HAP-1 (cell line): ENCODE measurements at regions not wholly inside any gene's neighbourhood (a gene's known extent, or its start where the extent isn't known, plus 50 kb on each side); places are given as distances from the start of the nearest gene placed in this dataset.
"Not testable (repeated sequence)": the region's sequence is repeated elsewhere in the genome, so short reads cannot be mapped to it uniquely, and the experiment has no call there.

Experiments
- DNase-seq, 2 experiments: peaks; one replicate each; pipeline ENCODE4 v3.0.0-alpha.2; 2016 to 2020; ENCODE audit warnings: low spot score in 2 of 2
- H3K27me3 ChIP-seq: fragments of 250-450 bp; sonication (Bioruptor Pico); 2 replicates; pipeline ENCODE4 v1.5.1; 2020; ENCODE audit warnings: low read depth, mild to moderate bottlenecking, moderate library complexity
- H3K36me3 ChIP-seq: fragments of 250-450 bp; sonication (Bioruptor Pico); replicated peaks from 2 replicates; pipeline ENCODE4 v1.5.1; 2020; ENCODE audit warnings: mild to moderate bottlenecking
- H3K4me1 ChIP-seq: fragments of 250-450 bp; sonication (Bioruptor Pico); 2 replicates; pipeline ENCODE4 v1.5.1; 2020; ENCODE audit warnings: mild to moderate bottlenecking
- H3K4me3 ChIP-seq: fragments of 250-450 bp; sonication (Bioruptor Pico); 2 replicates; pipeline ENCODE4 v1.5.1; 2020; ENCODE audit warnings: mild to moderate bottlenecking, moderate library complexity
- H3K9me3 ChIP-seq: fragments of 250-450 bp; sonication (Bioruptor Pico); 2 replicates; pipeline ENCODE4 v1.5.1; 2020; ENCODE audit warnings: mild to moderate bottlenecking, moderate library complexity
- in situ Hi-C: fragments of 300-500 bp; cut with MboI; formaldehyde crosslinking; loops from 3 replicates; pipeline ENCODE4 v1.14.3; 2020; ENCODE audit warnings: low sequenced_read_pairs, inconsistent platforms, mixed read lengths

GRCh38 chr2:129404000-129404685 lies 575.3 kb upstream of the RAB6C start:
- Histone ChIP-seq H3K27me3 (no peaks in the 10 kb centered on the region), H3K4me3 (no peak overlapping the region), H3K9me3 (no peaks in the 10 kb centered on the region), H3K36me3 (no peaks in the 10 kb centered on the region), H3K4me1 (no peaks in the 10 kb centered on the region)
- in situ Hi-C loops = no loop called here
- DNase-seq = no peak

GRCh38 chr2:129408570-129408969 lies 570.9 kb upstream of the RAB6C start:
- H3K4me1 ChIP-seq = no peaks in the 10 kb centered on the region
- no peak overlapping the region for H3K4me3 ChIP-seq
- no peak for DNase-seq
- H3K36me3 ChIP-seq = no peaks in the 10 kb centered on the region
- H3K27me3 ChIP-seq = no peaks in the 10 kb centered on the region
- H3K9me3 ChIP-seq = no peaks in the 10 kb centered on the region
- in situ Hi-C loops = no loop called here

- H3K4me1 ChIP-seq, H3K27me3 ChIP-seq, H3K36me3 ChIP-seq, H3K9me3 ChIP-seq, H3K4me3 ChIP-seq, DNase-seq, in situ Hi-C loops: not testable (repeated sequence)
Measured at GRCh38 chr2:129417041-129417440, 562.4 kb upstream of the RAB6C start.

- in situ Hi-C loops = no loop called here
- no peaks in the 10 kb centered on the region for H3K4me1 ChIP-seq
- H3K36me3 ChIP-seq = no peaks in the 10 kb centered on the region
- H3K4me3 ChIP-seq = no peak overlapping the region
- no peaks in the 10 kb centered on the region for H3K27me3 ChIP-seq
- no peak for DNase-seq
- no peaks in the 10 kb centered on the region for H3K9me3 ChIP-seq
Measured at GRCh38 chr2:129422028-129422427, 557.4 kb upstream of the RAB6C start.

GRCh38 chr2:129428086-129428660 lies 551.3 kb upstream of the RAB6C start:
- no peak for DNase-seq
- Histone ChIP-seq H3K9me3 (no peaks in the 10 kb centered on the region), H3K27me3 (no peaks in the 10 kb centered on the region), H3K36me3 (no peaks in the 10 kb centered on the region), H3K4me3 (no peak overlapping the region), H3K4me1 (no peaks in the 10 kb centered on the region)
- in situ Hi-C loops = no loop called here

GRCh38 chr2:129430911-129431310 lies 548.6 kb upstream of the RAB6C start:
- no peaks in the 10 kb centered on the region for H3K4me1 ChIP-seq
- in situ Hi-C loops = no loop called here
- H3K9me3 ChIP-seq = no peaks in the 10 kb centered on the region
- H3K4me3 ChIP-seq = no peak overlapping the region
- H3K36me3 ChIP-seq = no peaks in the 10 kb centered on the region
- DNase-seq = no peak
- no peaks in the 10 kb centered on the region for H3K27me3 ChIP-seq

GRCh38 chr2:129431881-129432280 lies 547.6 kb upstream of the RAB6C start:
- no peaks in the 10 kb centered on the region for H3K27me3 ChIP-seq
- no peaks in the 10 kb centered on the region for H3K36me3 ChIP-seq
- in situ Hi-C loops = no loop called here
- H3K4me1 ChIP-seq = no peaks in the 10 kb centered on the region
- no peak overlapping the region for H3K4me3 ChIP-seq
- DNase-seq = no peak
- H3K9me3 ChIP-seq = no peaks in the 10 kb centered on the region

GRCh38 chr2:129436809-129437208 lies 542.7 kb upstream of the RAB6C start:
- H3K27me3 ChIP-seq = no peaks in the 10 kb centered on the region
- H3K9me3 ChIP-seq = no peaks in the 10 kb centered on the region
- H3K4me1 ChIP-seq = no peaks in the 10 kb centered on the region
- DNase-seq = no peak
- H3K36me3 ChIP-seq = no peaks in the 10 kb centered on the region
- no peak overlapping the region for H3K4me3 ChIP-seq
- in situ Hi-C loops = no loop called here

GRCh38 chr2:129437725-129438124 lies 541.7 kb upstream of the RAB6C start:
- in situ Hi-C loops = no loop called here
- no peak for DNase-seq
- Histone ChIP-seq H3K9me3 (no peaks in the 10 kb centered on the region), H3K36me3 (no peaks in the 10 kb centered on the region), H3K27me3 (no peaks in the 10 kb centered on the region), H3K4me3 (no peak overlapping the region), H3K4me1 (no peaks in the 10 kb centered on the region)

GRCh38 chr2:129438501-129439057 lies 540.9 kb upstream of the RAB6C start:
- in situ Hi-C loops = no loop called here
- Histone ChIP-seq H3K4me1 (no peaks in the 10 kb centered on the region), H3K27me3 (no peaks in the 10 kb centered on the region), H3K36me3 (no peaks in the 10 kb centered on the region), H3K9me3 (no peaks in the 10 kb centered on the region), H3K4me3 (no peak overlapping the region)
- no peak for DNase-seq

GRCh38 chr2:129439406-129440302 lies 539.8 kb upstream of the RAB6C start:
- Histone ChIP-seq H3K9me3 (no peaks in the 10 kb centered on the region), H3K27me3 (no peaks in the 10 kb centered on the region), H3K36me3 (no peaks in the 10 kb centered on the region), H3K4me1 (no peaks in the 10 kb centered on the region), H3K4me3 (no peak overlapping the region)
- in situ Hi-C loops = no loop called here
- DNase-seq = no peak

- Histone ChIP-seq H3K4me3 (no peak overlapping the region), H3K36me3 (no peaks in the 10 kb centered on the region), H3K27me3 (no peaks in the 10 kb centered on the region), H3K4me1 (no peaks in the 10 kb centered on the region), H3K9me3 (no peaks in the 10 kb centered on the region)
- in situ Hi-C loops = no loop called here
- DNase-seq = no peak
Measured at GRCh38 chr2:129441610-129442009, 537.9 kb upstream of the RAB6C start.

GRCh38 chr2:129443235-129443864 lies 536.1 kb upstream of the RAB6C start:
- Histone ChIP-seq H3K36me3 (no peaks in the 10 kb centered on the region), H3K27me3 (no peaks in the 10 kb centered on the region), H3K4me1 (no peaks in the 10 kb centered on the region), H3K9me3 (no peaks in the 10 kb centered on the region), H3K4me3 (no peak overlapping the region)
- in situ Hi-C loops = no loop called here
- DNase-seq = no peak
